Right lobe of liver (tissue), 4 donors: ENCODE measurements at regions not wholly inside any gene's neighbourhood (a gene's known extent, or its start where the extent isn't known, plus 50 kb on each side); places are given as distances from the start of the nearest gene placed in this dataset.

Source experiments
- POLR2A ChIP-seq: fragments of 450-650 bp; IDR thresholded peaks from one replicate; pipeline ENCODE4 v1.6.1; 2017; ENCODE audit warnings: antibody characterized with exemption, mild to moderate bottlenecking
- TF ChIP-seq, protein P1 (sequence below), 4 donors: fragments of 200-600 bp in 3 of 4; fragments of 450-650 bp in 1 of 4; IDR thresholded peaks; one replicate each; pipeline versions ENCODE4 v1.5.1 to v1.8.0; 2016 to 2022; ENCODE audit warnings: antibody characterized with exemption in 4 of 4, mild to moderate bottlenecking in 2 of 4
- donor health status: DM: no; HTN: no; CAD: no.
- donor health status: DM: no; HTN: no; CAD: no.
- donor health status: DM: no; HTN: yes; CAD: no.

DNA sequence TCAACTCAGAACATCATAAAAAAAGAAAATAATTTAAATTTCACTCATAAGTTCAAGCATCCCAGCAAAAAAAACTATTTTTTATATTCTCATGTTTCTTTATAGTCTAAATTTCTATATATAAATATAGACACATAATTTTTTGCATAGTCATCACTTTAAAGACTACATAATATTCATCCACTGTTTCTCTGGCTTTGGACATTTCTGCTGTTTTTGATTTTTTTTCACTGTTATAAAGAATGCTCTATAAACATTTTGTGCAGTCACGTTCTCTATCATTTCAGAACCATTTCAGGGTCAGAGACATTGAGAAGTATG, 59.7 kb upstream of the CLPB start:
- TF ChIP-seq, protein P1, sequence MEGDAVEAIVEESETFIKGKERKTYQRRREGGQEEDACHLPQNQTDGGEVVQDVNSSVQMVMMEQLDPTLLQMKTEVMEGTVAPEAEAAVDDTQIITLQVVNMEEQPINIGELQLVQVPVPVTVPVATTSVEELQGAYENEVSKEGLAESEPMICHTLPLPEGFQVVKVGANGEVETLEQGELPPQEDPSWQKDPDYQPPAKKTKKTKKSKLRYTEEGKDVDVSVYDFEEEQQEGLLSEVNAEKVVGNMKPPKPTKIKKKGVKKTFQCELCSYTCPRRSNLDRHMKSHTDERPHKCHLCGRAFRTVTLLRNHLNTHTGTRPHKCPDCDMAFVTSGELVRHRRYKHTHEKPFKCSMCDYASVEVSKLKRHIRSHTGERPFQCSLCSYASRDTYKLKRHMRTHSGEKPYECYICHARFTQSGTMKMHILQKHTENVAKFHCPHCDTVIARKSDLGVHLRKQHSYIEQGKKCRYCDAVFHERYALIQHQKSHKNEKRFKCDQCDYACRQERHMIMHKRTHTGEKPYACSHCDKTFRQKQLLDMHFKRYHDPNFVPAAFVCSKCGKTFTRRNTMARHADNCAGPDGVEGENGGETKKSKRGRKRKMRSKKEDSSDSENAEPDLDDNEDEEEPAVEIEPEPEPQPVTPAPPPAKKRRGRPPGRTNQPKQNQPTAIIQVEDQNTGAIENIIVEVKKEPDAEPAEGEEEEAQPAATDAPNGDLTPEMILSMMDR (IDR thresholded peaks at IDR 0.05), result no peak
- no peak for TF ChIP-seq POLR2A
